NB4 (cell line): ENCODE measurements at regions not wholly inside any gene's neighbourhood (a gene's known extent, or its start where the extent isn't known, plus 50 kb on each side); places are given as distances from the start of the nearest gene placed in this dataset.
"Not testable (repeated sequence)": the region's sequence is repeated elsewhere in the genome, so short reads cannot be mapped to it uniquely, and the experiment has no call there.

Source experiments
- DNase-seq: peaks from one replicate; pipeline ENCODE4 v3.0.0; 2010; ENCODE audit warnings: low read depth
- H3K4me3 ChIP-seq: one replicate; pipeline ENCODE4 v1.5.1; 2011; ENCODE audit warnings: mild to moderate bottlenecking, low read depth, low read length, moderate library complexity
- MYC ChIP-seq: IDR thresholded peaks from 2 replicates; pipeline ENCODE4 v1.6.1; 2011; ENCODE audit warnings: low read depth, low read length
- POLR2A ChIP-seq: IDR thresholded peaks from 2 replicates; pipeline ENCODE4 v1.6.1; 2011; ENCODE audit warnings: mild to moderate bottlenecking; ENCODE audit not compliant: insufficient read length; ENCODE audit errors: extremely low read depth
- TF ChIP-seq, protein P1 (sequence below): IDR thresholded peaks from one replicate; pipeline ENCODE4 v1.5.1; 2012; ENCODE audit warnings: low read depth, low read length
- TF ChIP-seq, protein P2 (sequence below): IDR thresholded peaks from 2 replicates; pipeline ENCODE4 v1.6.1; 2011; ENCODE audit warnings: low read depth, low read length

- DNase-seq: no peak
- H3K4me3 ChIP-seq: no peak overlapping the region
- TF ChIP-seq, protein P1, sequence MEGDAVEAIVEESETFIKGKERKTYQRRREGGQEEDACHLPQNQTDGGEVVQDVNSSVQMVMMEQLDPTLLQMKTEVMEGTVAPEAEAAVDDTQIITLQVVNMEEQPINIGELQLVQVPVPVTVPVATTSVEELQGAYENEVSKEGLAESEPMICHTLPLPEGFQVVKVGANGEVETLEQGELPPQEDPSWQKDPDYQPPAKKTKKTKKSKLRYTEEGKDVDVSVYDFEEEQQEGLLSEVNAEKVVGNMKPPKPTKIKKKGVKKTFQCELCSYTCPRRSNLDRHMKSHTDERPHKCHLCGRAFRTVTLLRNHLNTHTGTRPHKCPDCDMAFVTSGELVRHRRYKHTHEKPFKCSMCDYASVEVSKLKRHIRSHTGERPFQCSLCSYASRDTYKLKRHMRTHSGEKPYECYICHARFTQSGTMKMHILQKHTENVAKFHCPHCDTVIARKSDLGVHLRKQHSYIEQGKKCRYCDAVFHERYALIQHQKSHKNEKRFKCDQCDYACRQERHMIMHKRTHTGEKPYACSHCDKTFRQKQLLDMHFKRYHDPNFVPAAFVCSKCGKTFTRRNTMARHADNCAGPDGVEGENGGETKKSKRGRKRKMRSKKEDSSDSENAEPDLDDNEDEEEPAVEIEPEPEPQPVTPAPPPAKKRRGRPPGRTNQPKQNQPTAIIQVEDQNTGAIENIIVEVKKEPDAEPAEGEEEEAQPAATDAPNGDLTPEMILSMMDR: no peak
- TF ChIP-seq, protein P2, sequence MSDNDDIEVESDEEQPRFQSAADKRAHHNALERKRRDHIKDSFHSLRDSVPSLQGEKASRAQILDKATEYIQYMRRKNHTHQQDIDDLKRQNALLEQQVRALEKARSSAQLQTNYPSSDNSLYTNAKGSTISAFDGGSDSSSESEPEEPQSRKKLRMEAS: no peak
- TF ChIP-seq MYC: no peak
- no peak for TF ChIP-seq POLR2A
Measured at GRCh38 chr6:82622461-82622860, 258.8 kb downstream of the TPBG start.

DNA sequence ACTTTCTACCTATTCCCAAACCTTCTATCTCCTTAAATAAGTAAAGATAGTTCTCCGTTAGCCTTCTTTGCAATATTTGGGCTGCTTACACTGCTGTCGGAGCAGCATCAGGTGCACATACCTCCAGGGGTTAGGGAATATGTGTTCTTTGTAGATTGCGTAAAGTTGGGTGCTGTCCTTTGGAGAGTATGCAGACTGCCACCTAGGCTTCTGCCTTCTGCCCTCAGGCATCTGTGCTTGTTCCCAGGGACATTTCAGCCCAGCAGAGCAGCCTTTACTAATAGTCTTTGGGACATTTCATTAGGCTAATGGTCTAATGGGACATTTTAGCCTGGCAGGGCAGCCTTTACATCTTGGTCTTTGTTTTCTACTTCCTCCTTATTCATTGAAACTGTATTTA, 260.6 kb downstream of the TPBG start:
- no peak overlapping the region for H3K4me3 ChIP-seq
- DNase-seq: no peak
- TF ChIP-seq MYC: no peak
- TF ChIP-seq, protein P2: no peak
- no peak for TF ChIP-seq POLR2A
- TF ChIP-seq, protein P1: no peak

GRCh38 chr6:82626946-82627345, 263.3 kb downstream of the TPBG start:
- H3K4me3 ChIP-seq, DNase-seq: not testable (repeated sequence)

DNA sequence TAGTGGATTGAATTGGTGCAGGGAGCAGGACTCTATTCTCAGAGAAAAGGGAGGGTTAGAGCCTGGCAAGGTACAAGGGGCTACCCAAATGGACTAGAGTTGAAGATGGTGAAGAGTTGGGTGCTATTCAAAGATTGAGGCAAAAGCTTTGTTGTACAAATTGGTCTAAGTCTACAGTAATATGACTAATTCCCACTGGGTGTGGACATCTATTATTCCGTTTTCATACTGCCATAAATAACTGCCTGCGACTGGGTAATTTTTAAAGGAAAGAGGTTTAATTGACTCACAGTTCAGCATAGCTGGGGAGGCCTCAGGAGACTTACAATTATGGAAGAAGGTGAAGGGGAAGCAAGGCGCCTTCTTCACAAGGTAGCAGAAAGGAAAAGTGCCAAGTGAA, 266.3 kb downstream of the TPBG start:
- no peak for DNase-seq
- TF ChIP-seq POLR2A (no peak), MYC (no peak)
- TF ChIP-seq, protein P1: no peak
- TF ChIP-seq, protein P2: no peak
- H3K4me3 ChIP-seq: no peak overlapping the region

- DNase-seq: no peak
- TF ChIP-seq, protein P1: no peak
- TF ChIP-seq, protein P2: no peak
- TF ChIP-seq MYC: no peak
- no peak for TF ChIP-seq POLR2A
- H3K4me3 ChIP-seq: no peak overlapping the region
Measured at GRCh38 chr6:82641677-82642076, 278.1 kb downstream of the TPBG start.

DNA sequence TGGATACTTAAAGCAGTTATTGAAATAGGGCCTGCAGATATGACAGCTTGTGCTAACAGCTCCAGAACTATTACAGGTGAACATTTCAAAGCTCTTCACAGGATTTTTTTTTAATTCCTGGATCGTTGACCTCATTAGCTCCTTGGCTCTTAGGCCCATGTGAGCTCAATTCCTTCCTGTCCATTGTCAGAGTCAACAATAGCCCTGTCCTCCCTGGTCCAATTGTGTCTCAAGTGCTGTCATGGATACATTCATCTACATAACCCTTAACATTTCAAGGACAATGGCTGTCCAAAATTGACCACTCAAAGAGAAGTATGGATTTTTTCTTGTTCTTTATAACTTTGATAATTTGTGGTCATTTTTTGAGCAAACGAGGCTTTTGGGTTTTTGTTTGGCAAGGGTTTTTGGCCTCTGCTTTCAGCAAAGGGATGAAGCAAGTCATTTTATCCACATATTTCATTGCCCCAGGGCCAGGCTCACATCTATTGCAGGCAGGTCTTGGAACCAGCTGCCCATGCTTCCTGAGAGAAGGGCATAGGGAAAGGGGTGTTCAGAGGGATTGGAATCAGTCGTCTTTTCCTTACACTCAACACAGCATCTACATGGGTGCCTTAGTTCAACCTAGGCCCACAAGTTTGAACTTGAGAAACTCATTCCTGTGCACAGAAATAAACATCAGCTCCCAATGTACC, 282.1 kb downstream of the TPBG start:
- TF ChIP-seq, protein P2: no peak
- no peak for TF ChIP-seq POLR2A
- TF ChIP-seq, protein P1: no peak
- no peak for TF ChIP-seq MYC
- no peak for DNase-seq
- H3K4me3 ChIP-seq: no peak overlapping the region
